Suprapubic skin (tissue), 4 donors: ENCODE measurements at regions not wholly inside any gene's neighbourhood (a gene's known extent, or its start where the extent isn't known, plus 50 kb on each side); places are given as distances from the start of the nearest gene placed in this dataset.
"Not testable (repeated sequence)": the region's sequence is repeated elsewhere in the genome, so short reads cannot be mapped to it uniquely, and the experiment has no call there.

Experiments used
- DNase-seq, 2 donors: peaks; one replicate each; pipeline ENCODE4 v3.0.0-alpha.2; 2019; ENCODE audit warnings: low spot score in 2 of 2
- H3K27ac ChIP-seq: fragments of 200-600 bp; sonication (generic); one replicate; pipeline ENCODE4 v1.5.1; 2019
- H3K27me3 ChIP-seq: fragments of 200-600 bp; sonication (generic); one replicate; pipeline ENCODE4 v1.5.1; 2019
- H3K36me3 ChIP-seq: fragments of 200-600 bp; sonication (generic); one replicate; pipeline ENCODE4 v1.5.1; 2019
- H3K4me1 ChIP-seq: fragments of 200-600 bp; sonication (generic); one replicate; pipeline ENCODE4 v1.5.1; 2019
- H3K4me3 ChIP-seq: fragments of 200-600 bp; sonication (generic); one replicate; pipeline ENCODE4 v1.5.1; 2019; ENCODE audit warnings: mild to moderate bottlenecking
- H3K9me3 ChIP-seq: fragments of 200-600 bp; sonication (generic); one replicate; pipeline ENCODE4 v1.5.1; 2019
- CTCF ChIP-seq, 2 donors: fragments of 200-600 bp in 1 of 2; fragments of 450-650 bp in 1 of 2; sonication (generic) in 1 of 2; IDR thresholded peaks; one replicate each; pipeline ENCODE4 v1.5.1; 2016 to 2019; ENCODE audit warnings: antibody characterized with exemption in 2 of 2, mild to moderate bottlenecking in 1 of 2, moderate library complexity in 1 of 2
- EP300 ChIP-seq: sonication (generic); formaldehyde crosslinking; IDR thresholded peaks from one replicate; pipeline ENCODE4 v1.6.1; 2017; ENCODE audit warnings: antibody characterized with exemption
- POLR2A ChIP-seq, 2 donors: fragments of 450-650 bp; IDR thresholded peaks; one replicate each; pipeline ENCODE4 v1.6.1; 2017; ENCODE audit warnings: antibody characterized with exemption in 2 of 2, mild to moderate bottlenecking in 2 of 2, moderate library complexity in 2 of 2
- POLR2AphosphoS5 ChIP-seq, 3 donors: sonication (generic); formaldehyde crosslinking; IDR thresholded peaks; one replicate each; pipeline ENCODE4 v1.6.1; 2017; ENCODE audit warnings: antibody characterized with exemption in 3 of 3
- WGBS: methylation state at CpG from one replicate; pipeline ENCODE4 v1.1.5; 2018; 5-methylcytosine and 5-hydroxymethylcytosine counted together

- Histone ChIP-seq H3K9me3 (no peaks in the 10 kb centered on the region), H3K27me3 (no peaks in the 10 kb centered on the region), H3K27ac (no peak overlapping the region), H3K4me3 (no peak overlapping the region), H3K36me3 (no peaks in the 10 kb centered on the region), H3K4me1 (no peaks in the 10 kb centered on the region)
- TF ChIP-seq POLR2AphosphoS5 (IDR thresholded peaks at IDR 0.05), result no peak
- no peak for TF ChIP-seq POLR2A (IDR thresholded peaks at IDR 0.05)
- no peak for TF ChIP-seq EP300
- TF ChIP-seq CTCF (IDR thresholded peaks at IDR 0.05), result no peak
- DNase-seq, result no peak
Measured at GRCh38 chr4:124997991-124998390, 285.5 kb upstream of the ANKRD50 start.

GRCh38 chr4:124997124-124997523 is 284.6 kb upstream of the ANKRD50 start:
- TF ChIP-seq POLR2AphosphoS5 (IDR thresholded peaks at IDR 0.05) (no peak), POLR2A (IDR thresholded peaks at IDR 0.05) (no peak), CTCF (IDR thresholded peaks at IDR 0.05) (no peak), EP300 (no peak)
- Histone ChIP-seq H3K9me3 (no peaks in the 10 kb centered on the region), H3K36me3 (no peaks in the 10 kb centered on the region), H3K4me3 (no peak overlapping the region), H3K27me3 (no peaks in the 10 kb centered on the region), H3K27ac (no peak overlapping the region), H3K4me1 (no peaks in the 10 kb centered on the region)
- no peak for DNase-seq
- WGBS, result 85% methylated on average over 1 of the region's 1 CpG

GRCh38 chr4:124993838-124994237 is 281.3 kb upstream of the ANKRD50 start:
- 92% methylated on average over 2 of the region's 2 CpGs for WGBS
- no peaks in the 10 kb centered on the region for H3K27me3 ChIP-seq
- no peak for DNase-seq
- H3K27ac ChIP-seq, result no peak overlapping the region
- no peak for TF ChIP-seq POLR2A (IDR thresholded peaks at IDR 0.05)
- no peak for TF ChIP-seq CTCF (IDR thresholded peaks at IDR 0.05)
- TF ChIP-seq POLR2AphosphoS5 (IDR thresholded peaks at IDR 0.05), result no peak
- no peak for TF ChIP-seq EP300
- H3K36me3 ChIP-seq, result no peaks in the 10 kb centered on the region
- no peak overlapping the region for H3K4me3 ChIP-seq
- H3K4me1 ChIP-seq, result no peaks in the 10 kb centered on the region
- H3K9me3 ChIP-seq, result no peaks in the 10 kb centered on the region

GRCh38 chr4:124990398-124990797 is 277.9 kb upstream of the ANKRD50 start:
- H3K36me3 ChIP-seq, result no peaks in the 10 kb centered on the region
- no peak overlapping the region for H3K4me3 ChIP-seq
- no peak for TF ChIP-seq POLR2AphosphoS5 (IDR thresholded peaks at IDR 0.05)
- TF ChIP-seq CTCF (IDR thresholded peaks at IDR 0.05), result no peak
- no peak for TF ChIP-seq EP300
- TF ChIP-seq POLR2A (IDR thresholded peaks at IDR 0.05), result no peak
- 82% methylated on average over 2 of the region's 2 CpGs for WGBS
- no peaks in the 10 kb centered on the region for H3K9me3 ChIP-seq
- no peaks in the 10 kb centered on the region for H3K4me1 ChIP-seq
- H3K27me3 ChIP-seq, result no peaks in the 10 kb centered on the region
- no peak for DNase-seq
- no peak overlapping the region for H3K27ac ChIP-seq

- no peaks in the 10 kb centered on the region for H3K36me3 ChIP-seq
- WGBS, result 81% methylated on average over 4 of the region's 4 CpGs
- H3K27ac ChIP-seq, result no peak overlapping the region
- no peaks in the 10 kb centered on the region for H3K9me3 ChIP-seq
- no peak for TF ChIP-seq POLR2A (IDR thresholded peaks at IDR 0.05)
- no peak for TF ChIP-seq POLR2AphosphoS5 (IDR thresholded peaks at IDR 0.05)
- TF ChIP-seq CTCF (IDR thresholded peaks at IDR 0.05), result no peak
- TF ChIP-seq EP300, result no peak
- H3K4me3 ChIP-seq, result no peak overlapping the region
- DNase-seq, result no peak
- H3K4me1 ChIP-seq, result no peaks in the 10 kb centered on the region
- H3K27me3 ChIP-seq, result no peaks in the 10 kb centered on the region
Measured at GRCh38 chr4:124980276-124980752, 267.8 kb upstream of the ANKRD50 start.

- not testable (repeated sequence) for H3K27me3 ChIP-seq, H3K4me1 ChIP-seq, H3K27ac ChIP-seq, H3K36me3 ChIP-seq, H3K9me3 ChIP-seq, H3K4me3 ChIP-seq, DNase-seq
- WGBS, result 61% methylated on average over 1 of the region's 1 CpG
Measured at GRCh38 chr4:124978536-124978935, 266.0 kb upstream of the ANKRD50 start.
